ENCODE measurements at regions not wholly inside any gene's neighbourhood (a gene's known extent, or its start where the extent isn't known, plus 50 kb on each side); places are given as distances from the start of the nearest gene placed in this dataset.

DNA sequence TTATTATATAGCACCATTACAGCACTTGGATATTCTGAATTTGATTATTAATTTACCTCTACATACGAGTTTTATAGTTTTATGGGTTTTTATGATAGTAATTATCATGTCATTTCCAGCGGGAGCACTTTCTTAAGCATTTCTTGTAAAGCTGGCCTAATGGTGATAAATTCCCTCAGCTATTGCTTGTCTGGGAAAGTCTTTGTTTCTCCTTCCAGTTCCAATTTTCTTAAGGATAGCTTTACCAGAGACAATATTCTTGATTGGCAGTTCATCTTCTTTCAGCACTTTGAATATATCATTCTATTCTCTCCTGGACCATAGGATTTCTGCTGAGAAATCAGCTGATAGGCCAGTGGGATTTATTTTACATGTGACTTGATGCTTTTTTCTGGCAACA is 505.4 kb downstream of the TMEM232 start:
- TF ChIP-seq, protein P1, sequence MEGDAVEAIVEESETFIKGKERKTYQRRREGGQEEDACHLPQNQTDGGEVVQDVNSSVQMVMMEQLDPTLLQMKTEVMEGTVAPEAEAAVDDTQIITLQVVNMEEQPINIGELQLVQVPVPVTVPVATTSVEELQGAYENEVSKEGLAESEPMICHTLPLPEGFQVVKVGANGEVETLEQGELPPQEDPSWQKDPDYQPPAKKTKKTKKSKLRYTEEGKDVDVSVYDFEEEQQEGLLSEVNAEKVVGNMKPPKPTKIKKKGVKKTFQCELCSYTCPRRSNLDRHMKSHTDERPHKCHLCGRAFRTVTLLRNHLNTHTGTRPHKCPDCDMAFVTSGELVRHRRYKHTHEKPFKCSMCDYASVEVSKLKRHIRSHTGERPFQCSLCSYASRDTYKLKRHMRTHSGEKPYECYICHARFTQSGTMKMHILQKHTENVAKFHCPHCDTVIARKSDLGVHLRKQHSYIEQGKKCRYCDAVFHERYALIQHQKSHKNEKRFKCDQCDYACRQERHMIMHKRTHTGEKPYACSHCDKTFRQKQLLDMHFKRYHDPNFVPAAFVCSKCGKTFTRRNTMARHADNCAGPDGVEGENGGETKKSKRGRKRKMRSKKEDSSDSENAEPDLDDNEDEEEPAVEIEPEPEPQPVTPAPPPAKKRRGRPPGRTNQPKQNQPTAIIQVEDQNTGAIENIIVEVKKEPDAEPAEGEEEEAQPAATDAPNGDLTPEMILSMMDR (conservative IDR thresholded peaks at IDR 0.05; ENCODE audit: low read length), result no peak
- TF ChIP-seq EZH2phosphoT487 (IDR thresholded peaks at IDR 0.05; ENCODE audit: borderline replicate concordance, low read depth, low read length), result no peak
